GM21717 (cell line): ENCODE measurements at regions not wholly inside any gene's neighbourhood (a gene's known extent, or its start where the extent isn't known, plus 50 kb on each side); places are given as distances from the start of the nearest gene placed in this dataset.

Experiments used
- ATAC-seq: cut with Tn5 transposase; IDR thresholded peaks from one replicate; pipeline ENCODE4 v1.9.1; 2021; ENCODE audit warnings: mild to moderate bottlenecking, moderate library complexity; ENCODE audit not compliant: unreplicated experiment

DNA sequence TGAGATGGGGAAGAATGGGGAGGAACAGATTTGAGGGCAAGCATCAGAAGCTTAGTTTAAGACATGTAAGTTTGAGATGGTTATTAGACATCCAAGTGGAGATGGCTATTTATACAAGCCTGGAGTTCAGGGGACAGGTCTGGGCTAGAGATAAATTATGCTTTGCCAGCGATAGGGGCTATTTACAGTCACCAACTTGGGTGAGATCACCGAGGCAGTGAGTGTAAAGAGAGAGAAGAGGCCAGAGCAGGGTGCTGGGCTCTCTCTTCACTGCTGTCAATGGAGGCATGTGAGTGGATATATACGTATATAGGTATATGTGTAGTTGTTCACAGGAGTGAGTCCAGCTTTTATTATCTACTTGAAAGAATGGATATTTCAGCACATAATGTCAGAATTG is 81.0 kb downstream of the QPCT start:
- no peak for ATAC-seq

- no peak for ATAC-seq
These were observed 82.8 kb downstream of the QPCT start for GRCh38 chr2:37427241-37427640.

- ATAC-seq = no peak
These were observed 91.9 kb downstream of the QPCT start for GRCh38 chr2:37436323-37436722.

- ATAC-seq = no peak
These were observed 94.8 kb downstream of the QPCT start for GRCh38 chr2:37439131-37439642.

DNA sequence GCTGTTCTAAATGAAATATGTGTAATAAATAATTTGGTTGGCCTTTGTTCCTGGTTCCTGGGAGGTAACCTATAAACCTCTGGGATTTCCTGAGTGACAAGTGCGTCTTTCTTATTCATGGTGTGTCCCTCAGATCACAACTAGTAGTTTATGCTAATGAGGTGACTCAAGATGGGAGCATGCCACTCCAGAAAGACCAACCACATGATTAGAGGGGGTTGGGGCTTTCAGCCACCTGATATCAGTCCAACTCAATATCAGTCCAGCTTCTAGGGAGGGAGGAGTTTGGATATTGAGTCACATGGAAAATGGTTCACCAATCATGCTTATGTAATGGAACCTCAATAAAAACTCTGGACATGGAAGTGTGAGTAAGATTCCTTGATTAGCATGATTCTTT is 96.6 kb downstream of the QPCT start:
- no peak for ATAC-seq

DNA sequence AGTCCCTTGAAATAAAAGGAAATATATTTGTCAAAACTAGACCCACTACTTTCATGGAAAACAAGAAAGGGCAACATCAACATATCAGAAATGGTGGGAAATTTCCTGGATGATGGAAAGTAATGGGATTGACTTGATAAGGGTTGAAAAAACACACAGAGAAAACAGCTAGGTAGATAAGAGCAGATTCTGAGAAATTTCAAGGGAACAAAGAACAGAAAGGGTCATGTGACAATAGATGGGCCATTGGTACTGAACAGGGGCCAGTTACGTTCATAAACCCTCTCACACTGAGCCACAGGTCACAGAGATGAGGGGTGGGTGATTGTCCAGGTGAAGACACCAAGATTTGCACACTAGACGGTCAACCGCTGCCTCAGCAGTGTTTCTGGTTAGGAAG is 98.7 kb downstream of the QPCT start:
- ATAC-seq = no peak

GRCh38 chr2:37447446-37447845 is 103.0 kb downstream of the QPCT start:
- ATAC-seq = no peak

- no peak for ATAC-seq
These were observed 104.1 kb downstream of the QPCT start for GRCh38 chr2:37448342-37449120.

DNA sequence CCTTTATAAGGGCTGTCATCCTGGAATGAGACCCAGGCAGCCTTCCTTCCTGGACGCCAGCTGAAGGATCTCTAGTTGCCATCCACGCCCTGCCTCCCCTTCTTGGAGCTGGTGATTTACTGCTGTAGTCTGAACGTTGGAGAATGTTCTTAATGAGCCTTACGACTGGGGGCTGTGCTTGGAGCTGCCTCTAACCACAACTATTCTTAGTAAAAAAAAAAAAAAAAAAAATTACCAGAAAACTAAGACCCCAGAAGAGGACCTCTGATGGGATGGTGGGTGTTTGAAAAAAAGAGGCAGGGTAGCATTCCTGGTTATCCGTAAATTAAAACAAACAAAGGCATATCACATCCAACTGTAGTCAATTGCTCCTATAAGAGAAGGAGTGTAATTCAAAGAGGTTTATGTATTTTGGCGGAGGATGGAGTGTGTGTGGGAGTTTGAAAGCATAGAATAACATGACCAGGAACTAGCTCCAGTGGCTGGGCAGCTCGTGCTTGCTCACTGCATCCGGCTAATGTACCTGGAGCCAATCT is 105.4 kb downstream of the QPCT start:
- ATAC-seq = no peak

DNA sequence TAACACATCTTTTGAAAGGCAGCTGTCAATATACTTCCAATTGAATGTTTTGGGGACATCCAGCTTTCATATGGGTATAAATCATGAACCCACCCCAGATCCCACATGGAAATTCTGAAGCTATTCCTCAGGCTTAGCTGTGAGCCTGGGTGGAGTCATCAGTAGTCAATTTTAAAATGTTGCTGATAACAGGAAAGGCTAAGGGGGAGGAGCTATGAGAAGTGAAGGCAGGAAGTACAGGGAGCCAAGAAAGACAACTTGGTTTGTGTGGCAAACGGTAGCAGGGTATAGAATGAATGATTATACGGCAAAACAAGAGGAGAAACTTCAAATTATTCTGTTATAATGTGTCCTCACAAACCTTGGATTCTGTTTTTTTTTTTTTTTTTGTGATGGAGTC is 108.6 kb downstream of the QPCT start:
- no peak for ATAC-seq

DNA sequence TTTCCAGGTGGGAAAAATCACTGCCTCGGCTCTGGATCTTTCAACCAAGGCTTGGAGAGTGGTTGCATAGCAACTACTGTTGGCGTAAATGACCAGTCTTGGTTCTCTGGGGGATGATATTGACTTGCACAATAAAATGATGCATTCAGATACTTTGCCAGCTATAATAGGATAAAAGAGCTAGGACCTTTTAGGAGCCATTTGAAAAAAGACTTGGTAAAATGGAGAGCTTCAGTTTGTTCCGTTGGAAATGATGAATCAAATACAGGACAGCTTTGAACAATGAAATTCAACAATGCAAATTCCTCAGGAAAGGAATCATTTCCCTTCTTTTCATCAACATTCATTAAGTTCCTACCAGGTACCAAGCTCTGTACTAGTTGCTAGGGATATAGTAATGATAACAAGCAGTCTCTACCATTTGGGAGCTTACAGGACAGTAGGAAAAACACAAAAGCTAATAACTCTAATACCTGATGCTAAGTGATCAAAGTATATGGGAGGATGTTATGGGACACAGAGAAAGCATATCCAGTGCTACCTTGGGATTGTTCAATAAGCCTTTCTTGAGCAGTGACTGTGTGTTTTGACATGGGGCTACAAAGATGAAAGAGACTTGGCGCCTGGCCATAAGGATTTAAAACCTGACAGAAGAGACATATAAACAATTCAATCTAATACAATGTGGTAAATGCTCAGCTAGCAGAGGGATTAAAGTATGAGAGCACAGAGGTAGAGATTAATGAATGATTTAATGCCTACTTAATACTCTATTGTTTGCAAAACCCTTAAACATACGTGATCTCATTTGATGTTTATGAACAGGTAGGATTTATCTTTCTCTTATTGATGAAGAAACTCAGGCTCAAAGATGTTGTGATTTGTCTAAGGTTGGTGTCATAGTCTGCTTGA is 110.7 kb downstream of the QPCT start:
- ATAC-seq = no peak

- ATAC-seq = no peak
These were observed 112.0 kb downstream of the QPCT start for GRCh38 chr2:37456479-37456878.

DNA sequence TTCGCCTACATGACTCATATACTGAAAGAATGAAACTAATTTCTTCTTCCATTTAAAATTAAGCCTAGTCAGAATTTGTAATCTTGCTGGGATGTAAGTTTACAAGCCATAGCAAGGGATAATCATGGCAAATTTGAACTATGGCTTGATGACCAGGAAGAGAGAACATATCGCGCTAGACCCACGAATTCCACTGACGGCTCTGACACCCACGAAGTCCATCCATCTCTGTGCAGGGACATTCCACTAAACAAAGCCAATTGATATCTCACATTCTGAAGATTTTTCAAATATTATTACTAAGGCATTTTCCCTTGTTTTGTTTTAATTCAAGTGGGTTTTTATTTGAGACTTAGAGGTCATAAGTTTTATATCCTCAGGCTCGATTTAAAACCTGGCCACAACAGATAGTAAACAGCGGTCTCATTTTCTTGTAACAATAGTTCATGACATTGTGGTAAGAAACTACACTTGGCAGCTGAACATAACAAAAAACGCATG is 113.0 kb downstream of the QPCT start:
- no peak for ATAC-seq

DNA sequence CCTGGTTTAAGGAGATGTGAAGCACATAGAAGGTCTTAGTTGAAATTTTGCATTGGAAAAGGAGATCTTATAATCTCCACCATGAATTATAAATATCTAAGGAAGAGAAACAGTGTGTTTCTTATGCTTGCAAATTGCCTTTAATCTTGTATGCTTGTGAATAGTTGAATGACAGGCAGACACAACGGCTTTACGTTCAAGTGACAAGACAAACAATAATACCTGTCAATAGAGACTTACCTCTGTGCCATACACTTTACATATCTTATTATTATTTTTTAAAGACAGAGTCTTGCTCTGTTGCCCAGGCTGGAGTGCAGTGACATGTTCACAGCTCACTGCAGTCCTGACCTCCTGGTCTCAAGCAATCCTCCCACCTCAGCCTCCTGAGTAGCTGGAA is 113.7 kb downstream of the QPCT start:
- ATAC-seq = no peak

DNA sequence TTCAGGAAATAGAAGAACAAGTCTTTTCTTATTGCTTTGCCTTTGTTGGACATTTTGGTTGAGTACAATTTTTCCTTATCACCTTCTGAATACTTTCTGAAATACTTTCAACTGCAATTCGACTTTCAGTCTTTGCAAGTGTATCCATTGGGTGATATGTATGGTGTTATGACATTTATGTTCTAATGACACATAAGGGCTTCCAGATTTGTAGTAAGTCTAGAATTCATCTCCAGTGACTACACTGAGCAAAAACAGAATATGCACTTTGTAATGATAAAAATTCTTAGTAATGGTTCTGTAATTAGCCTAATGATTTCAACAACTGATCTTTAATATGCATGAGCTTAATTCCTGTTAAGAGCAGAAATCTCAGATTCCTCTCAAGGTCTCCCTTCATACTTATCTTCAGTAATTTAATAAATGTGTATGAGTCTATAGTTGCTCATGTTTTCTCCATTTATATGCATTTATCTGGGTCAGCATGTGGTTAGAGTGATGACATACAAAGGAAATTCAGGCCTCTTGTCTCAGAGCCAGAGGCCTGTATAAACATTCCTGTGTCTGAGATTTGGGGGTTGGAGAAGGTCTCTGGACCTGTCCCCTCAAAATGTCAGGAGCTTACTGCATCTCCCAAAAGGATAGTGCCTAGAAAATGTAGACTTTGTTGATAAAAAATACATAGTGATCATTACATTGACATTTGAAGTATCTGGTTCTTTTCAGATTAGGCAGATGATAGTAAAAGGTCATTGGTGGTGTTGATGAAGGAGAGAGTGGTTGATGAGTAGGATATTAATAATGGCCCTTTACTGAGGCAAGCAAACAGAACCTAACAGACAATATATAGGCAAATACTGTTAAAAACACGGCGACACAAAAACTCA is 114.9 kb downstream of the QPCT start:
- ATAC-seq = no peak

- ATAC-seq = no peak
These were observed 116.4 kb downstream of the QPCT start for GRCh38 chr2:37460896-37461229.

DNA sequence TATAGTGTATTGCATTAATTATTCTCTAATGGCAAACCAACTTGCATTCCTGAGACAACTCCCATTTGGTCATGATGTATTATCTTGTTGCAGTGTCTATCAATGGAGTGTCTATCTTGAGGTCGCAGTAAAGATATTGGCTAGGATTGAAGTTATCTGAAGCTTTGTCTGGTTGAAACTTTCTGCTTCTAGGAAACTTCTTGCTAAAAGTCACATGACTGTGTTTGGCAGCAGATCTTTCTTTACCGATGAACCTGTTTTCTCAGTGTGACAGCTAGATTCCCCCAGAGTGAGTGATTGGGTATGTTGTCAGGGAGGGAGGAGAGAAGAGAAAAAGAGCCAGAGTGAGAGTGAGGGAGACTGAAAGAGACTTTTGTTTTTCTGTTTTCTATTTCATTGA is 119.6 kb downstream of the QPCT start:
- ATAC-seq = no peak

DNA sequence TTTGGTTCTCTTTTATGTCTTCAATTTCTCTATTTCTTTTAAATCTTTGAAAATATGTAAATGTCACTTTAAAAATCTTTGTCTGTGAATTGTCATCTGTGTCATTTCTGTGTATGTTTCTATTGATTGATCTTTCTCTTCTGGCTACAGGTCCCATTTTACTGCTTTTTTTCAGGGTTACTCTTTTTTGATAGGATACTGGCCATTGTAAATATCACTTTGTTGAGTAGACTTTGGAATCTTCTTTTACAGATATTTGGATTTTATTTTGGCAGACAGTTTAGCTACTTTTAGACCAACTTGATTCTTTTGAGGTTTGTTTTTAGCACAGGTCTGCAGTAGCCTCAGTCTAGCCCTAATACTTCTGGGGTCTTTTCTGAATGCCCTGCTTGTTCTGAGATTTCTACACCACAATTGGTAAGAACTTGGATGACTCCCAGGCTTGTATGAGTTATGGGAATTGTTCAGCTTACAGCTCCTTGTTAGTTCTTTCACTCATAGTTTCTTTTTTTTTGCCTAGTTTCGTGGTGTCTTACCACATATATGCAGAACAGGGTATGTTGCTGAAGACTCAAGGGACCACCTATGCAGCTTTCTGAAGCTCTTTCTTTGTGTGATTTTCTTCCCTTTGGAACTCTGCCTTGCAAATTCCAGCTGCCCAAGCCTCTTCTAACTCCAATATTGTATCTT is 122.2 kb downstream of the QPCT start:
- no peak for ATAC-seq

DNA sequence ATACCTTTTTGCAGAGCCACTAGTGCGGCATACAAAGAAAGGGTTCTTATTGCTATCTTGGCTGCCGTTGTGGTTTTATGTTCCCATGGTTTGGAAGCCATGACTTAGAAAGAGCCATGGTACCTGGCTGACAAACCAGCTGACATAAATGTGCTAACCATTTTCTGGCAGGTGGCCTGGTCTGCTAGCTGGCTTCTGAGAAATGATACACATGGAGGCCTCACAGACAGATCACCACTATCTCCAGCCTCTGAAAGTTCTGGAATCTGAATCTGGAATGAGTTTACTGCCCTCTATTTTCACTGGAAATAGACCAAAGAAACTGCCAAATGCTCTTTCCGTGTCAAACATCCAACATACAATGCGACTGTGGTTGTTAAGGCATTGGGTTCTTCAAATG is 123.7 kb downstream of the QPCT start:
- no peak for ATAC-seq

- ATAC-seq = no peak
These were observed 124.7 kb downstream of the QPCT start for GRCh38 chr2:37469126-37469525.
